Keratinocyte (primary cell): ENCODE measurements at regions not wholly inside any gene's neighbourhood (a gene's known extent, or its start where the extent isn't known, plus 50 kb on each side); places are given as distances from the start of the nearest gene placed in this dataset.

Experiments used
- DNase-seq: peaks from one replicate; pipeline ENCODE4 v3.0.0-alpha.2; 2011; ENCODE audit warnings: low read depth, missing footprints, low spot score
- FAIRE-seq: peaks from 2 replicates; lab custom pipeline; 2011; peaks lifted over from hg19 to GRCh38; lab: Jason Lieb, UNC
- H2AFZ ChIP-seq: 2 replicates; pipeline ENCODE4 v1.6.0; 2012; ENCODE audit warnings: low read length, control low read depth, inconsistent platforms; ENCODE audit not compliant: control insufficient read depth
- H3K27ac ChIP-seq: 2 replicates; pipeline ENCODE4 v1.5.1; 2011; ENCODE audit warnings: low read length; ENCODE audit not compliant: control insufficient read depth, insufficient read depth
- H3K27me3 ChIP-seq: 3 replicates; pipeline ENCODE4 v1.6.0; 2011; ENCODE audit warnings: low read length; ENCODE audit not compliant: control insufficient read depth, insufficient read depth; ENCODE audit errors: extremely low read depth
- H3K36me3 ChIP-seq, 2 experiments: 2 replicates in 1 of 2; 3 replicates in 1 of 2; pipeline ENCODE4 v1.5.1; 2011; ENCODE audit warnings: low read length in 2 of 2, mild to moderate bottlenecking in 1 of 2; ENCODE audit not compliant: control insufficient read depth in 2 of 2, insufficient read depth in 2 of 2; ENCODE audit errors: extremely low read depth in 1 of 2
- H3K4me1 ChIP-seq: 3 replicates; pipeline ENCODE4 v1.5.1; 2011; ENCODE audit warnings: low read length; ENCODE audit not compliant: control insufficient read depth, insufficient read depth; ENCODE audit errors: extremely low read depth
- H3K4me2 ChIP-seq: 3 replicates; pipeline ENCODE4 v1.6.0; 2011; ENCODE audit warnings: low read depth, low read length; ENCODE audit not compliant: control insufficient read depth, insufficient read depth; ENCODE audit errors: extremely low read depth
- H3K4me3 ChIP-seq, 3 experiments: fragments of 200-600 bp in 1 of 3; sonication (generic) in 1 of 3; 2 replicates in 2 of 3; 3 replicates in 1 of 3; pipeline ENCODE4 v1.5.1; 2011 to 2016; ENCODE audit warnings: low read length in 3 of 3, mild to moderate bottlenecking in 3 of 3, control low read depth in 2 of 3, inconsistent platforms in 1 of 3, low read depth in 1 of 3, mixed read lengths in 1 of 3, mixed run types in 1 of 3, moderate library complexity in 1 of 3; ENCODE audit not compliant: control insufficient read depth in 2 of 3, insufficient read depth in 2 of 3; ENCODE audit errors: extremely low read depth in 1 of 3
- H3K79me2 ChIP-seq: 2 replicates; pipeline ENCODE4 v1.6.0; 2012; ENCODE audit warnings: low read length; ENCODE audit not compliant: control insufficient read depth, insufficient read depth
- H3K9ac ChIP-seq: 3 replicates; pipeline ENCODE4 v1.6.0; 2011; ENCODE audit warnings: low read length; ENCODE audit not compliant: control insufficient read depth, insufficient read depth; ENCODE audit errors: extremely low read depth
- H3K9me1 ChIP-seq: 3 replicates; pipeline ENCODE4 v1.6.0; 2011; ENCODE audit warnings: low read length; ENCODE audit not compliant: control insufficient read depth, insufficient read depth; ENCODE audit errors: extremely low read depth
- H3K9me3 ChIP-seq: 2 replicates; pipeline ENCODE4 v1.5.1; 2012; ENCODE audit warnings: low read depth, low read length; ENCODE audit not compliant: control insufficient read depth
- H4K20me1 ChIP-seq: 3 replicates; pipeline ENCODE4 v1.6.0; 2011; ENCODE audit warnings: low read length; ENCODE audit not compliant: control insufficient read depth, insufficient read depth; ENCODE audit errors: extremely low read depth
- EZH2 ChIP-seq: IDR thresholded peaks from one replicate; pipeline ENCODE4 v1.6.1; 2012; ENCODE audit warnings: inconsistent platforms, mild to moderate bottlenecking, low read length, moderate library complexity
- dilution Hi-C: fragments of 300-500 bp; cut with MboI; formaldehyde crosslinking; loops from one replicate; pipeline ENCODE4 v1.7.0; 2020; ENCODE audit warnings: low sequenced_read_pairs; ENCODE audit not compliant: extremely low pct_ligation_motif_present
- TF ChIP-seq, protein P1 (sequence below), 3 experiments: IDR thresholded peaks in 1 of 3; conservative IDR thresholded peaks in 1 of 3; optimal IDR thresholded peaks in 1 of 3; 2 replicates in 2 of 3; 3 replicates in 1 of 3; pipeline versions ENCODE3 to v1.5.1; 2011; ENCODE audit warnings: low read length in 3 of 3, mild to moderate bottlenecking in 3 of 3, moderate library complexity in 2 of 3, control low read depth in 1 of 3, inconsistent platforms in 1 of 3; ENCODE audit not compliant: insufficient read depth in 2 of 3; ENCODE audit errors: extremely low read depth in 1 of 3

DNA sequence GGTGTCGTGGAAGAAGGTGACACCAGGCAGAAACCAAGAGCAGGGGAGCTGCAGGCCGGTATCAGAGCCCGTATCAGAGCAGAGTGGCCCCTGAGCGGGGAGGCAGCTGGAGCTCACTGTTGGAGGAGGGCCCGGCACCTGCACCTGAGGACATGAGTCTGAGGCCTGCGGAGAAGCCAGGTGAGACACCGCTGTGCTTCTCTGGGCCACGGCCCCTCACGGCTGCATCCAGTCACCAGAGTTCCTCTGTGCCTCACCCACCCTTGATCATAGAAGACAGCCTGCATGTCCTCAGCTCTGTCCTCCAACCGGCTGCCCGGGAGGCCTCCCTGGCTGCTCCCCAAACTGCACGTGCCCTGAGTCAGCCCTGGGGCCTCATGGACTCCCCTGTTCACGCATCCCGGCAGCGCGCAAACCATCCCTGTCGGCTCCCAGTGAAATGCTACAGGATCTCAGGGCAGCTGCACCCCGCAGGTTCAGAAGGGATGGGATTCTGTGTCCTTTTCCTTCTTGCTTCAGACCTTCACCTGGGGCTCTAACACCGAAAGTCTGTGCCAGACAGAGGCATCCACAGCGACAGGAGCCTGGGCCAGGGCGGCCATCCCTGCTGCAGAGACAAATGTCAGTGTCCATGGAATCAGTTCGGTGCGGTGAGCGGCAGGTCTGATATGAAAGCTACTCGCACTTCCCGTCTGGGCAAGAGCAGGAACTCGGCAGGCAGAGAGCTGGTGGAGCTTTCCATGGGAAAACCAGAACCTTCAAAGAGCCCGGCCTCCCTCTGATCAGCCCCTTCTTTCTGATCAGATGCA is 111.9 kb upstream of the FAM20C start:
- Histone ChIP-seq H3K79me2 (no peaks in the 10 kb centered on the region), H3K4me2 (no peak overlapping the region), H3K27ac (no peak overlapping the region), H3K9ac (no peak overlapping the region), H3K9me3 (no peaks in the 10 kb centered on the region), H3K36me3 (no peaks in the 10 kb centered on the region), H3K4me1 (no peaks in the 10 kb centered on the region), H3K4me3 (no peak overlapping the region), H2AFZ (no peak overlapping the region), H3K27me3 (peaks cover 25% of the 10 kb centered on the region), H3K9me1 (no peaks in the 10 kb centered on the region), H4K20me1 (no peaks in the 10 kb centered on the region)
- DNase-seq: no peak
- dilution Hi-C loops: no loop called here
- no peak for FAIRE-seq
- TF ChIP-seq, protein P1, sequence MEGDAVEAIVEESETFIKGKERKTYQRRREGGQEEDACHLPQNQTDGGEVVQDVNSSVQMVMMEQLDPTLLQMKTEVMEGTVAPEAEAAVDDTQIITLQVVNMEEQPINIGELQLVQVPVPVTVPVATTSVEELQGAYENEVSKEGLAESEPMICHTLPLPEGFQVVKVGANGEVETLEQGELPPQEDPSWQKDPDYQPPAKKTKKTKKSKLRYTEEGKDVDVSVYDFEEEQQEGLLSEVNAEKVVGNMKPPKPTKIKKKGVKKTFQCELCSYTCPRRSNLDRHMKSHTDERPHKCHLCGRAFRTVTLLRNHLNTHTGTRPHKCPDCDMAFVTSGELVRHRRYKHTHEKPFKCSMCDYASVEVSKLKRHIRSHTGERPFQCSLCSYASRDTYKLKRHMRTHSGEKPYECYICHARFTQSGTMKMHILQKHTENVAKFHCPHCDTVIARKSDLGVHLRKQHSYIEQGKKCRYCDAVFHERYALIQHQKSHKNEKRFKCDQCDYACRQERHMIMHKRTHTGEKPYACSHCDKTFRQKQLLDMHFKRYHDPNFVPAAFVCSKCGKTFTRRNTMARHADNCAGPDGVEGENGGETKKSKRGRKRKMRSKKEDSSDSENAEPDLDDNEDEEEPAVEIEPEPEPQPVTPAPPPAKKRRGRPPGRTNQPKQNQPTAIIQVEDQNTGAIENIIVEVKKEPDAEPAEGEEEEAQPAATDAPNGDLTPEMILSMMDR (optimal IDR thresholded peaks at IDR 0.05 in 1 of 3, IDR thresholded peaks at IDR 0.05 in 1 of 3, conservative IDR thresholded peaks at IDR 0.05 in 1 of 3; ENCODE audit: extremely low read depth in 1 of 3, insufficient read depth in 2 of 3, low read length in 3 of 3): no peak
- TF ChIP-seq EZH2: no peak

DNA sequence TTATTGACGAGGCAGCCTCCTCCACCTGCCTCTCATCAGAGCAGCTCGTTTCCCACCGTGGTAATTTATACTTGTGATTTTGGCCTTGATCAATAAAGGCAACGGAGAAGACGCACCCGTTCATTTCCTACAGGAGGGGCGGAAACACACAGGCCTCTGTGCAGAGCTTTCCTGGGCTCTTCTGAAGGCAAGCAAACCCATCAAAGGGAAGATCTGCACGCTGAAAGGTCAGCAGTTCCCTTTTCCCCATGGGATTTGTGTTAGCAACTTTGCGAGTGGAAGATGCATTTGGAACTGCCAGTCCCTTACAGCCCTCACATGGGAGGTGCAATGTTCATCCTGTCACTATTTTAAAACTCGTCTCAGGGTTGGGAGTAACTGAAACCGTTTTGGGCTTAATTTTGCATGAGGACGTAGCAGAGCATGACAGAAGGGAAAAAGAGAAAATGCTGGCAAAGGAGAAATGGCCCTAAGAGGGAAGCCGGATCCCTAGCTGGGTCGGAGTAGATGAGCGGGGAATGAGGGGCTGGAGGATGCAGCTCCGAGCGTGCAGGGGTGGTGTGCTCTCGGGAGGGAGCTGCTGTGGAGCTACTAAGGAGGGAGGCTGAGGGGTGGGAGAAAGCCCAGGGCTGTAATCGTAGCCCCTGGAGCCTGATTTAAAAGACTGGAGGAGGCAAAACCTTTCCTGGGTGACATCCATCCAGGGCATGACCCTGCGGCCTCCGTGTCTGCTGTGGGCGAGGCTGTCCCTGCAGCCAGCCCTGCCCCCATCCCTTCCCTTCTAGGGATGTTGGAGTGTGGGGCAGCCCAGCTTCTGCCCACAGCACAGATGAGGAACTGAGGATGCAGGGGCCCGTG is 111.1 kb upstream of the FAM20C start:
- DNase-seq: no peak
- Histone ChIP-seq H3K4me2 (no peak overlapping the region), H2AFZ (no peak overlapping the region), H3K79me2 (no peaks in the 10 kb centered on the region), H3K27me3 (peaks cover 25% of the 10 kb centered on the region), H3K36me3 (no peaks in the 10 kb centered on the region), H3K9me3 (no peaks in the 10 kb centered on the region), H3K4me1 (no peaks in the 10 kb centered on the region), H3K9me1 (no peaks in the 10 kb centered on the region), H3K27ac (no peak overlapping the region), H3K4me3 (no peak overlapping the region), H4K20me1 (no peaks in the 10 kb centered on the region), H3K9ac (no peak overlapping the region)
- TF ChIP-seq EZH2: no peak
- TF ChIP-seq, protein P1 (optimal IDR thresholded peaks at IDR 0.05 in 1 of 3, IDR thresholded peaks at IDR 0.05 in 1 of 3, conservative IDR thresholded peaks at IDR 0.05 in 1 of 3; ENCODE audit: extremely low read depth in 1 of 3, insufficient read depth in 2 of 3, low read length in 3 of 3): no peak
- no peak for FAIRE-seq
- dilution Hi-C loops: no loop called here
